ENCODE measurements at regions not wholly inside any gene's neighbourhood (a gene's known extent, or its start where the extent isn't known, plus 50 kb on each side); places are given as distances from the start of the nearest gene placed in this dataset.
A peak's percentile ranks its signal among the peaks of the same experiment; 100 is the strongest.

DNA sequence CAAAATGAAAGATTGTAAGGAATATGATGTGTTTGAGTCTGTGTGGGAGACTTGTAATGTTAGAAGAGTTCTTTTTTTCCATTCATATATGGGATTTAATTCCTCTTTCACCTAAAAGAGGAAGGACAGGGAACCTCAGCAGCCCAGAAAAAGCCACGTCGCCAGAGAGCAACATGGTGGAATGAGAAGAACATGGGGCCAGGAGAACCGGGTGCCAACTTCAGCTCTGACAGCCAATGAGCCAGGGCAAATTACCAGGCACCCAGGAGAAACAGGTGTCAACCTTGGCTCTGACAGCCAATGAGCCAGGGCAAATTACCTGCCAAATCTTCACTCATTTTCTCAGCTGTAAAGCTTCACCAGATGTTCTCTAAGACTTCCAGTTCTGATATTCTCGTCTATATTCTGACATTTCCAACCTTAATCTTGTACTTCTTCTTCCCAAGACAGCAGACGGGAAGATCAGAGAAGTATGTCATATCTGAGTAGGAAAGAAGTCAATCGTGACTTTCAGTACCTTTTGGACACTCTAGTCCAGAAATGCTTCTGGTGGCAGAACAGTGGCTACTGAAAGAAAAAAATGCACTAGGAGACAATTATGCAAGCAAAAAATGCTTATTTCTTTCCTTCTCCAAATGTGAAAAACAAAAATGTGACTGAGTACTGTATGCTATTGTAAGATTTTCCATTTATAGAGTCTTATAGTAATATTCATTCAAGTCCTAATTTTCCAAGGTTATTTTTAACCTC is 79.2 kb upstream of the COL5A2 start:
- H3K27me3 Mint-ChIP-seq (ENCODE audit: low read depth in 2 of 2): no peaks in the 10 kb centered on the region
- WGBS (ENCODE audit: insufficient coverage): 86% methylated on average over 6 of the region's 6 CpGs
- no peaks in the 10 kb centered on the region for H3K27me3 ChIP-seq (ENCODE audit: control insufficient read depth, insufficient read depth, low read length)
- H3K27ac ChIP-seq (ENCODE audit: low read length): no peak overlapping the region
- no peaks in the 10 kb centered on the region for H3K9me3 ChIP-seq (ENCODE audit: control insufficient read depth, insufficient read depth, low read length)
- H3K9me3 Mint-ChIP-seq: peaks cover 3 to 4% of the 10 kb centered on the region in 2 donors
- H3K36me3 Mint-ChIP-seq: no peaks in the 10 kb centered on the region
- TF ChIP-seq, protein P1, sequence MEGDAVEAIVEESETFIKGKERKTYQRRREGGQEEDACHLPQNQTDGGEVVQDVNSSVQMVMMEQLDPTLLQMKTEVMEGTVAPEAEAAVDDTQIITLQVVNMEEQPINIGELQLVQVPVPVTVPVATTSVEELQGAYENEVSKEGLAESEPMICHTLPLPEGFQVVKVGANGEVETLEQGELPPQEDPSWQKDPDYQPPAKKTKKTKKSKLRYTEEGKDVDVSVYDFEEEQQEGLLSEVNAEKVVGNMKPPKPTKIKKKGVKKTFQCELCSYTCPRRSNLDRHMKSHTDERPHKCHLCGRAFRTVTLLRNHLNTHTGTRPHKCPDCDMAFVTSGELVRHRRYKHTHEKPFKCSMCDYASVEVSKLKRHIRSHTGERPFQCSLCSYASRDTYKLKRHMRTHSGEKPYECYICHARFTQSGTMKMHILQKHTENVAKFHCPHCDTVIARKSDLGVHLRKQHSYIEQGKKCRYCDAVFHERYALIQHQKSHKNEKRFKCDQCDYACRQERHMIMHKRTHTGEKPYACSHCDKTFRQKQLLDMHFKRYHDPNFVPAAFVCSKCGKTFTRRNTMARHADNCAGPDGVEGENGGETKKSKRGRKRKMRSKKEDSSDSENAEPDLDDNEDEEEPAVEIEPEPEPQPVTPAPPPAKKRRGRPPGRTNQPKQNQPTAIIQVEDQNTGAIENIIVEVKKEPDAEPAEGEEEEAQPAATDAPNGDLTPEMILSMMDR (IDR thresholded peaks at IDR 0.05): no peak
- H3K4me1 Mint-ChIP-seq: no peaks in the 10 kb centered on the region
- no peak for ATAC-seq
- H3K36me3 ChIP-seq (ENCODE audit: control insufficient read depth, insufficient read depth, low read length): no peaks in the 10 kb centered on the region
- H3K4me3 Mint-ChIP-seq: no peak overlapping the region
- intact Hi-C loops (cut with micrococcal nuclease): no loop called here
- no peak overlapping the region for H3K4me3 ChIP-seq (ENCODE audit: low read length)
- no peak overlapping the region for H3K27ac Mint-ChIP-seq
- DNase-seq: no peak
- no peaks in the 10 kb centered on the region for H3K4me1 ChIP-seq (ENCODE audit: control insufficient read depth, insufficient read depth, low read length)

DNA sequence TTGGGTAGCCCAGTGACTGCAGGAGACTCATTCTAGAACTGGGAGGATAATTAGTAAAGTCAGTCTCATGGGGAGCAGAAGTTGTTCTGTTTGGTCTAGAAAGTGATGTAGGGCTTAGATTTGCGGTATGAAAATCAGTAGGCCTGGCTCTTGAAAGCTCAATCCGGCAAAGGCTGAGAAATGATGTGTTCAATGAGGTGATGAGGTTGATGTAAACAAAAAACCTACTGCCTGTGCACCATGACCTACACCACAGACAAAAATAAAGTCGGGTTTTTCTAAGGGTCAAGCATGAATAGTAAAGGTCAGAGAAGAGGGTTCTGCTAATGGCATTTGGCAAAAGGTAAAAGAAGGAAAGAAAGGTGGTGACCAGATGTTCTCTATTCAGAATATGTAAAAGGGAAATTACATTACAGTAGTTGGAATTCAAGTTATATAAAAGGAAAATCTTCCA is 80.8 kb upstream of the COL5A2 start:
- ATAC-seq: no peak
- Histone ChIP-seq H3K4me1 (ENCODE audit: control insufficient read depth, insufficient read depth, low read length) (no peaks in the 10 kb centered on the region), H3K4me3 (ENCODE audit: low read length) (no peak overlapping the region), H3K36me3 (ENCODE audit: control insufficient read depth, insufficient read depth, low read length) (no peaks in the 10 kb centered on the region), H3K27me3 (ENCODE audit: control insufficient read depth, insufficient read depth, low read length) (no peaks in the 10 kb centered on the region), H3K27ac (ENCODE audit: low read length) (no peak overlapping the region), H3K9me3 (ENCODE audit: control insufficient read depth, insufficient read depth, low read length) (no peaks in the 10 kb centered on the region)
- Mint-ChIP-seq H3K9me3 (peaks cover 0 to 6% of the 10 kb centered on the region in 2 donors), H3K27me3 (ENCODE audit: low read depth in 2 of 2) (no peaks in the 10 kb centered on the region), H3K4me3 (no peak overlapping the region), H3K27ac (no peak overlapping the region), H3K4me1 (no peaks in the 10 kb centered on the region), H3K36me3 (no peaks in the 10 kb centered on the region)
- intact Hi-C loops (cut with micrococcal nuclease): no loop called here
- 97% methylated on average over 2 of the region's 3 CpGs for WGBS (ENCODE audit: insufficient coverage)
- TF ChIP-seq, protein P1 (IDR thresholded peaks at IDR 0.05): no peak
- no peak for DNase-seq

DNA sequence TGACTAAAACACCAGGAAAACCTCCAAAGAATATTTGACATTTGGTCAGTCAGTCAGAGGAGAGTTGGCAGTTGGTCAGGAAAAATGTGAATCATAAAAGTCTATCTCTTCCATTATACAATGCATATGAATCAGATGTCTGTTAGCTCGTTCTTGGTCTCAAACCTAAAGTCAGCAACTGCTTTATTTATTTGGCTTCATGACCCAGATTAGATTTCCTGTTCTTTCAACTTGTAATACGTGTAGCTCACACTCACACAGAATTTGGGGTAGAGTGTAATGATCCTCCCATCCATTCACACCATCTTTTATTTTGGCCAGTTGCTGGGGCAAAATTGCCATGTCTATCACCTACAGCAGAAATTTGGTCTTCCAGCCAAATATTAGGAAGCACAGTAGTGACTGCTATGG is 81.9 kb upstream of the COL5A2 start:
- DNase-seq (peak in 1 of 2 donors; percentile 20), ATAC-seq (peak in 1 of 3 donors; percentile 47)
- WGBS (ENCODE audit: insufficient coverage): 38% methylated on average over 2 of the region's 2 CpGs
- H3K27ac ChIP-seq (ENCODE audit: low read length): no peak overlapping the region
- no peaks in the 10 kb centered on the region for H3K4me1 ChIP-seq (ENCODE audit: control insufficient read depth, insufficient read depth, low read length)
- H3K9me3 Mint-ChIP-seq: peaks cover 0 to 8% of the 10 kb centered on the region in 2 donors
- no peaks in the 10 kb centered on the region for H3K4me1 Mint-ChIP-seq
- intact Hi-C loops (cut with micrococcal nuclease): no loop called here
- no peak overlapping the region for H3K4me3 Mint-ChIP-seq
- no peak overlapping the region for H3K4me3 ChIP-seq (ENCODE audit: low read length)
- no peaks in the 10 kb centered on the region for H3K27me3 ChIP-seq (ENCODE audit: control insufficient read depth, insufficient read depth, low read length)
- no peaks in the 10 kb centered on the region for H3K27me3 Mint-ChIP-seq (ENCODE audit: low read depth in 2 of 2)
- no peaks in the 10 kb centered on the region for H3K9me3 ChIP-seq (ENCODE audit: control insufficient read depth, insufficient read depth, low read length)
- no peaks in the 10 kb centered on the region for H3K36me3 ChIP-seq (ENCODE audit: control insufficient read depth, insufficient read depth, low read length)
- TF ChIP-seq, protein P1 (IDR thresholded peaks at IDR 0.05): no peak
- no peaks in the 10 kb centered on the region for H3K36me3 Mint-ChIP-seq
- H3K27ac Mint-ChIP-seq: no peak overlapping the region

DNA sequence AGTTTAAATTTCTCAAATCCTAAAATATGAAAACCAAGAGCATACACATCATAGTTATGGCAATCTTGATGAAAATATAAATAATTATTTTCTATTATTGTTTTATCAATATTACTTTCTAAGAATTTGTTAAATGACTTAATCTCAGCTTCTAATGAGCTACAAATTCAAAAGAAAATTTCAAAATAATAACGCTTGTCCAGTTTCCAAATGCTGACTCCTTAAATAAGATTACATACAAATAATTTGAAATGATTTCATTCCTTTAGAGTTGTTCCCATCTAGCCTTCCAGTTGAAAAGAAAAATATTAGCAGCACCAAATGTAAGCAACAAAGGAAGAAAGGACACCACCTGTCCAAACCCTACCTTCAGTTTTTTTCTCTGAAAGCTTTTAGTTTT is 82.4 kb upstream of the COL5A2 start:
- 100% methylated on average over 1 of the region's 1 CpG for WGBS (ENCODE audit: insufficient coverage)

More for the DNA sequence above, 82.4 kb upstream of the COL5A2 start:
- H3K27ac Mint-ChIP-seq: no peak overlapping the region
- peaks cover 0 to 8% of the 10 kb centered on the region in 2 donors for H3K9me3 Mint-ChIP-seq
- no peaks in the 10 kb centered on the region for H3K4me1 Mint-ChIP-seq
- H3K27ac ChIP-seq (ENCODE audit: low read length): no peak overlapping the region
- H3K27me3 Mint-ChIP-seq (ENCODE audit: low read depth in 2 of 2): no peaks in the 10 kb centered on the region
- no peaks in the 10 kb centered on the region for H3K4me1 ChIP-seq (ENCODE audit: control insufficient read depth, insufficient read depth, low read length)
- H3K36me3 Mint-ChIP-seq: no peaks in the 10 kb centered on the region
- intact Hi-C loops (cut with micrococcal nuclease): no loop called here
- TF ChIP-seq, protein P1 (IDR thresholded peaks at IDR 0.05): no peak
- no peak overlapping the region for H3K4me3 Mint-ChIP-seq
- H3K27me3 ChIP-seq (ENCODE audit: control insufficient read depth, insufficient read depth, low read length): no peaks in the 10 kb centered on the region
- H3K9me3 ChIP-seq (ENCODE audit: control insufficient read depth, insufficient read depth, low read length): no peaks in the 10 kb centered on the region
- ATAC-seq: no peak
- H3K36me3 ChIP-seq (ENCODE audit: control insufficient read depth, insufficient read depth, low read length): no peaks in the 10 kb centered on the region
- H3K4me3 ChIP-seq (ENCODE audit: low read length): no peak overlapping the region
- no peak for DNase-seq

All from natural killer cell (primary cell).